ENCODE measurements at regions not wholly inside any gene's neighbourhood (a gene's known extent, or its start where the extent isn't known, plus 50 kb on each side); places are given as distances from the start of the nearest gene placed in this dataset.

DNA sequence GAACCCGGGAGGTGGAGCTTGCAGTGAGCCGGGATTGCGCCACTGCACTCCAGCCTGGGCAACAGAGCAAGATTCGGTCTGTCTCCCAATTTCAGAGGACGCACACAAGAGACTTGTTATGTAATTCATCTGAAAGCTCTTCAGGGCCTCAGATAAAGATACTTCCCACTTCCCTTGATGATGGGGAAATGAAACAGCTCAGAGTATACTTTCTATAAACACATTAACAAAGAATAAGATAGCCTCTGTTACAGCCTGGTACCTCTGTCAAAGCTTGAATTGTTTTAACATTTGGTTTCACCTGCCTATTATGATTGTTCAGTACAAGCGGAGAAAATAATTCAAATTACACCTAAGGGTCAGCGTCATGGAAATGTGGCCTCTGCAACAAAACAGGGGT lies 622.9 kb upstream of the ADGRL4 start:
- TF ChIP-seq, protein P1, sequence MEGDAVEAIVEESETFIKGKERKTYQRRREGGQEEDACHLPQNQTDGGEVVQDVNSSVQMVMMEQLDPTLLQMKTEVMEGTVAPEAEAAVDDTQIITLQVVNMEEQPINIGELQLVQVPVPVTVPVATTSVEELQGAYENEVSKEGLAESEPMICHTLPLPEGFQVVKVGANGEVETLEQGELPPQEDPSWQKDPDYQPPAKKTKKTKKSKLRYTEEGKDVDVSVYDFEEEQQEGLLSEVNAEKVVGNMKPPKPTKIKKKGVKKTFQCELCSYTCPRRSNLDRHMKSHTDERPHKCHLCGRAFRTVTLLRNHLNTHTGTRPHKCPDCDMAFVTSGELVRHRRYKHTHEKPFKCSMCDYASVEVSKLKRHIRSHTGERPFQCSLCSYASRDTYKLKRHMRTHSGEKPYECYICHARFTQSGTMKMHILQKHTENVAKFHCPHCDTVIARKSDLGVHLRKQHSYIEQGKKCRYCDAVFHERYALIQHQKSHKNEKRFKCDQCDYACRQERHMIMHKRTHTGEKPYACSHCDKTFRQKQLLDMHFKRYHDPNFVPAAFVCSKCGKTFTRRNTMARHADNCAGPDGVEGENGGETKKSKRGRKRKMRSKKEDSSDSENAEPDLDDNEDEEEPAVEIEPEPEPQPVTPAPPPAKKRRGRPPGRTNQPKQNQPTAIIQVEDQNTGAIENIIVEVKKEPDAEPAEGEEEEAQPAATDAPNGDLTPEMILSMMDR (IDR thresholded peaks at IDR 0.05; ENCODE audit: insufficient read depth, low read length, poor library complexity, severe bottlenecking), result no peak
- TF ChIP-seq EZH2phosphoT487 (conservative IDR thresholded peaks at IDR 0.05; ENCODE audit: low read length), result no peak

Data from SU-DHL-6 (cell line).